Esophagus squamous epithelium (tissue), 5 donors: ENCODE measurements at regions not wholly inside any gene's neighbourhood (a gene's known extent, or its start where the extent isn't known, plus 50 kb on each side); places are given as distances from the start of the nearest gene placed in this dataset.

Experiments
- DNase-seq: peaks from one replicate; lab custom pipeline; 2025; lab: John Stamatoyannopoulos, UW
- H3K27ac ChIP-seq, 4 donors: fragments of 200-600 bp; sonication (generic); one replicate each; pipeline ENCODE4 v1.5.1; 2016 to 2019; ENCODE audit warnings: mild to moderate bottlenecking in 1 of 4
- H3K27me3 ChIP-seq, 4 donors: fragments of 200-600 bp; sonication (generic); 1 replicate in 3 of 4; 2 replicates in 1 of 4; pipeline versions ENCODE4 v1.5.1 to v1.6.0; 2017 to 2021; ENCODE audit warnings: antibody characterized with exemption in 1 of 4
- H3K36me3 ChIP-seq, 3 donors: fragments of 200-600 bp; sonication (generic); one replicate each; pipeline ENCODE4 v1.5.1; 2016 to 2019
- H3K4me1 ChIP-seq, 3 donors: fragments of 200-600 bp; sonication (generic); one replicate each; pipeline ENCODE4 v1.5.1; 2017 to 2019
- H3K4me3 ChIP-seq, 4 donors: fragments of 200-600 bp; sonication (generic); 1 replicate in 3 of 4; 2 replicates in 1 of 4; pipeline ENCODE4 v1.5.1; 2016 to 2019; ENCODE audit warnings: mild to moderate bottlenecking in 2 of 4, moderate library complexity in 1 of 4
- H3K9me3 ChIP-seq, 3 donors: fragments of 200-600 bp; sonication (generic); one replicate each; pipeline ENCODE4 v1.5.1; 2016 to 2019
- POLR2A ChIP-seq, 4 donors: fragments of 450-650 bp; IDR thresholded peaks; one replicate each; pipeline ENCODE4 v1.6.1; 2017; ENCODE audit warnings: antibody characterized with exemption in 4 of 4, mild to moderate bottlenecking in 4 of 4, moderate library complexity in 3 of 4
- WGBS, 2 donors: methylation state at CpG; one replicate each; pipeline ENCODE4 v1.1.5; 2018; 5-methylcytosine and 5-hydroxymethylcytosine counted together
- intact Hi-C: fragments of 100-400 bp; cut with DNase I; formaldehyde crosslinking; loops from one replicate; pipeline ENCODE4 v1.15.0; 2022
- TF ChIP-seq, protein P1 (sequence below), 6 experiments: fragments of 450-650 bp in 4 of 6; fragments of 200-600 bp in 2 of 6; sonication (generic) in 2 of 6; IDR thresholded peaks; one replicate each; pipeline ENCODE4 v1.5.1; 2016 to 2019; ENCODE audit warnings: antibody characterized with exemption in 6 of 6, mild to moderate bottlenecking in 4 of 6, moderate library complexity in 4 of 6
- donor health status: DM: yes; HTN: yes; CAD: no.

DNA sequence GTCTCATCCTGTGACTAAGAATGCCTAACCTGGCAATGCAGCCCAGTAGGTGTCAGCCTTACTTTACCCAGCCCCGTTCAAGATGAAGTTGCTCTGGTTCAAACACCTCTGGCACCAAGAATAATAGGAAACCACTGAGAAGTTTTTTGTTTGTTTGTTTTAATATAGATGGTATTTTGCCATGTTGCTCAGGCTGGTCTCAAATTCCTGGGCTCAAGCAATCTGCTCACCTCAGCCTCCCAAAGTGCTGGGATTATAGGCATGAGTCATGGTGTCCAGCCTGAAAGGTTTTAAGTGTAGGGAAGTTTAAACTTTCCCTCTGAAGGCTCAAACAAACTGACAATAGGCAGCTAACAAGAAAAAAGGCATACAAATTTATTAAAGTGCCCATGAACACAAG is 51.2 kb upstream of the ABCC4 start:
- H3K9me3 ChIP-seq, result no peaks in the 10 kb centered on the region
- no peak for DNase-seq
- TF ChIP-seq, protein P1, sequence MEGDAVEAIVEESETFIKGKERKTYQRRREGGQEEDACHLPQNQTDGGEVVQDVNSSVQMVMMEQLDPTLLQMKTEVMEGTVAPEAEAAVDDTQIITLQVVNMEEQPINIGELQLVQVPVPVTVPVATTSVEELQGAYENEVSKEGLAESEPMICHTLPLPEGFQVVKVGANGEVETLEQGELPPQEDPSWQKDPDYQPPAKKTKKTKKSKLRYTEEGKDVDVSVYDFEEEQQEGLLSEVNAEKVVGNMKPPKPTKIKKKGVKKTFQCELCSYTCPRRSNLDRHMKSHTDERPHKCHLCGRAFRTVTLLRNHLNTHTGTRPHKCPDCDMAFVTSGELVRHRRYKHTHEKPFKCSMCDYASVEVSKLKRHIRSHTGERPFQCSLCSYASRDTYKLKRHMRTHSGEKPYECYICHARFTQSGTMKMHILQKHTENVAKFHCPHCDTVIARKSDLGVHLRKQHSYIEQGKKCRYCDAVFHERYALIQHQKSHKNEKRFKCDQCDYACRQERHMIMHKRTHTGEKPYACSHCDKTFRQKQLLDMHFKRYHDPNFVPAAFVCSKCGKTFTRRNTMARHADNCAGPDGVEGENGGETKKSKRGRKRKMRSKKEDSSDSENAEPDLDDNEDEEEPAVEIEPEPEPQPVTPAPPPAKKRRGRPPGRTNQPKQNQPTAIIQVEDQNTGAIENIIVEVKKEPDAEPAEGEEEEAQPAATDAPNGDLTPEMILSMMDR (IDR thresholded peaks at IDR 0.05), result no peak
- TF ChIP-seq POLR2A (IDR thresholded peaks at IDR 0.05), result no peak
- H3K36me3 ChIP-seq, result no peaks in the 10 kb centered on the region
- intact Hi-C loops, result no loop called here
- no peak overlapping the region for H3K27ac ChIP-seq
- WGBS, 2 donors, result 18 to 78% methylated on average over 1 of the region's 1 CpG
- peaks cover 0 to 7% (median 0%) of the 10 kb centered on the region in 3 donors for H3K4me1 ChIP-seq
- H3K4me3 ChIP-seq, result no peak overlapping the region
- H3K27me3 ChIP-seq, result no peaks in the 10 kb centered on the region

DNA sequence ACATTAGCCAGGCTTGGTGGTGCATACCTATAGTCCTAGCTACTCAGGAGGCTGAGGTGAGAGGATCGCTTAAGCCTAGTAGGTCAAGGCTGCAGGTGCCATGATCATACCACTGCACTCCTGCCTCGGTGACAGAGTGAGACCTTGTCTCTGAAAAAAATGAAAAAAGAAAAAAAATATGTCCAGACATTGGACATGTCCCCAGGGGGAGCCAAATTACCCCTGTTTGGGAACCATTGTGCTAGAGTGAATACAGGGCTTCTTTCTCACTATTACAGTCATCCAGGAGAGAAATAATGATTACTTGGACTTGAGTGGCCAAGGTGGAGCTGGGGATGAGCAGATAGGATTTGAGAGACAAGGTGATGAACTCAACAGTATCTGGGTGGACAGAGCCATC is 52.9 kb upstream of the ABCC4 start:
- Histone ChIP-seq H3K36me3 (no peaks in the 10 kb centered on the region), H3K27me3 (no peaks in the 10 kb centered on the region), H3K4me1 (peaks cover 0 to 7% (median 0%) of the 10 kb centered on the region in 3 donors), H3K4me3 (no peak overlapping the region), H3K27ac (no peak overlapping the region), H3K9me3 (no peaks in the 10 kb centered on the region)
- TF ChIP-seq, protein P1 (IDR thresholded peaks at IDR 0.05), result no peak
- TF ChIP-seq POLR2A (IDR thresholded peaks at IDR 0.05), result no peak
- DNase-seq, result no peak
- intact Hi-C loops, result no loop called here
- 66 to 88% methylated on average over 2 of the region's 2 CpGs for WGBS, 2 donors

DNA sequence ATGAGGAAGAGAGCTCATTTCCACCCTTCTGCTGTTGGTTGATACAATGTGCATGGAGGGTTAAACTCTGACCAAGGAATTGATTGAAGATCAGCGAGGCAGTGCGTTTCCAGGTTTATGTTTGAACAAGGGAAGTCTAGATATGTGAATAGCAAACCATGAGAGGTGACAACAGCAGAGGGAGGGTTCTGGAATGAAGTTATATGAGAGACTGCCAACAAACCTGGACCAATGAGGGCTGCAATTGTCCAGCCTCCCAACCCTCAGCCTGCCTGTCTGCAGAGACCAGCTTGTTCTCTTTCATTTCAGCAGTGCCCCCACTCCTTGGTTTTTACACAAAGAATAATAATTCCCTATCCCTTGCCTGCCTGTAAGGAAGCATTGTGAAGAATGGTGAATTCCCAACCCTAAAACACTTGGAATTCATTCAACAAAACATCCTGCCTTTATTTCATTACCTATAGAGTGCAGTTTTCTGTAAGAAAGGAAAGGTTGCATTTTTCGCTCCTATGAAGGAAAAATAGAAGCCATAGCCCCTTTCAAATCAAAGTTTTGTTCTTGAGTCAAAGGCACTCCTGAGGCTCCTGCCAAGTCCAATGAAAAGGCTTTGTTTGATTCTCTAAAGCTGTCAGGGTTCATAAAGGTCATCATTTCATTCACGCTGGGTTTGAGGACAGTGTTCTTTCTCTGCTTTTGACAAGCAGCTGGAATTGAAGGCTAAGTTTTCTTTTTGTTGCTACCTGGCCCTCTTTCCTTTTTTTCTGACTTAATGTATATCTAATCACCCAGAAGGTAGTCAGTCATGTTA is 53.6 kb upstream of the ABCC4 start:
- Histone ChIP-seq H3K9me3 (no peaks in the 10 kb centered on the region), H3K4me3 (no peak overlapping the region), H3K4me1 (peaks cover 0 to 7% (median 0%) of the 10 kb centered on the region in 3 donors), H3K36me3 (no peaks in the 10 kb centered on the region), H3K27ac (no peak overlapping the region), H3K27me3 (no peaks in the 10 kb centered on the region)
- no peak for DNase-seq
- intact Hi-C loops, result no loop called here
- no peak for TF ChIP-seq POLR2A (IDR thresholded peaks at IDR 0.05)
- TF ChIP-seq, protein P1 (IDR thresholded peaks at IDR 0.05), result no peak
- 31 to 35% methylated on average over 4 of the region's 4 CpGs for WGBS, 2 donors

DNA sequence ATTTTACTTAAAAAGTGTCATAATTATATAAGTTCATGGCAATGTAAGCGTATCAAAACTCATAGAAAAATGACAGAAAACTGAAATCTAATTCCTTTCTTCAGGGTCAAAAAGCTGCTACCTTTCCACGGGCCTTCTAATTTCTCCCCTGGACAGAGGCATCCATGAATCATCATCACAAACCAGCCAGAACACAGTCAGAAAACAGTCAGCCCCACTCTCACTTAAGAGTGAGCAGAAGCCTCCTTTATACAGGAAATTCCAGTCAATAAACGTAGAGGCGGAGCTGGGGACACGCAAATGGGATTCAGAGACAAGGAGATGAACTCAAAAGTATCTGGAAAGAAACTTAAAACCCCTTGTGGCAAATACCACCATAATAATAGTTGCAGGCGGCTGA is 54.2 kb upstream of the ABCC4 start:
- Histone ChIP-seq H3K27ac (no peak overlapping the region), H3K27me3 (no peaks in the 10 kb centered on the region), H3K4me1 (peaks cover 0 to 7% (median 0%) of the 10 kb centered on the region in 3 donors), H3K36me3 (no peaks in the 10 kb centered on the region), H3K9me3 (no peaks in the 10 kb centered on the region), H3K4me3 (no peak overlapping the region)
- 49 to 50% methylated on average over 6 of the region's 6 CpGs for WGBS, 2 donors
- intact Hi-C loops, result no loop called here
- DNase-seq, result no peak
- no peak for TF ChIP-seq POLR2A (IDR thresholded peaks at IDR 0.05)
- TF ChIP-seq, protein P1 (IDR thresholded peaks at IDR 0.05), result no peak

DNA sequence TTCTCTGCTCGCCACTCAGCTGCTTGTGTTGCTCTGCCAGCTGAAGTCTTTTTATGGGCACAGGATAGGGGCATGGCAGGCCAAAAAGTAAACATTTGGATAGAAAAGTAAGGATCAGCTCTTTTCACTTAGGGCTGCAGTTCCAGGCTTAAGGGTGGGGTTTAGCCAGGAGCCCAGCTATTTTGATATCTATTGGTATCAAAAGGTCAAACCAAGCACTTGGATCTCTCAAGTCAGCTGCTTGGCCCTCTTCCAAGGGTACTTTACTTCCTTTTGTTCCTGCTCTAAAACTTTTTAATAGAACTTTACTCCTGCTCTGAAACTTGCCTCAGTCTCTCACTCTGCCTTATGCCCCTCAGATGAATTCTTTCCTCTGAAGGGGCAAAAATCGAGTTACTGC is 55.7 kb upstream of the ABCC4 start:
- 50 to 92% methylated on average over 2 of the region's 2 CpGs for WGBS, 2 donors
- Histone ChIP-seq H3K27ac (no peak overlapping the region), H3K9me3 (no peaks in the 10 kb centered on the region), H3K4me1 (peaks cover 0 to 7% (median 0%) of the 10 kb centered on the region in 3 donors), H3K36me3 (no peaks in the 10 kb centered on the region), H3K4me3 (no peak overlapping the region), H3K27me3 (no peaks in the 10 kb centered on the region)
- intact Hi-C loops, result no loop called here
- TF ChIP-seq POLR2A (IDR thresholded peaks at IDR 0.05), result no peak
- TF ChIP-seq, protein P1 (IDR thresholded peaks at IDR 0.05), result no peak
- no peak for DNase-seq
